ENCODE measurements at regions not wholly inside any gene's neighbourhood (a gene's known extent, or its start where the extent isn't known, plus 50 kb on each side); places are given as distances from the start of the nearest gene placed in this dataset.

GRCh38 chr2:156937430-156937829 lies 320.1 kb upstream of the GALNT5 start:
- TF ChIP-seq CTCF (IDR thresholded peaks at IDR 0.05; ENCODE audit: poor library complexity, severe bottlenecking) = no peak
- no peak for TF ChIP-seq EZH2 (IDR thresholded peaks at IDR 0.05; ENCODE audit: borderline replicate concordance, insufficient read depth, low read length, poor library complexity, severe bottlenecking)
